Liver (tissue), 8 donors: ENCODE measurements at regions not wholly inside any gene's neighbourhood (a gene's known extent, or its start where the extent isn't known, plus 50 kb on each side); places are given as distances from the start of the nearest gene placed in this dataset.

Source experiments
- DNase-seq: peaks from one replicate; pipeline ENCODE4 v3.0.0-alpha.2; 2017; ENCODE audit warnings: low spot score
- H3K27ac ChIP-seq, 2 donors: one replicate each; pipeline ENCODE4 v1.7.0; 2013; ENCODE audit warnings: inconsistent platforms in 2 of 2, low read length in 2 of 2, control low read depth in 1 of 2, low read depth in 1 of 2, mild to moderate bottlenecking in 1 of 2
- H3K27me3 ChIP-seq, 4 donors: one replicate each; pipeline versions ENCODE4 v1.6.1 to v1.7.0; 2013; ENCODE audit warnings: low read length in 3 of 4, inconsistent platforms in 1 of 4, mild to moderate bottlenecking in 1 of 4, moderate library complexity in 1 of 4; ENCODE audit not compliant: control insufficient read depth in 4 of 4, insufficient read depth in 4 of 4
- H3K36me3 ChIP-seq, 4 donors: one replicate each; pipeline versions ENCODE4 v1.6.1 to v1.7.0; 2013; ENCODE audit warnings: low read length in 3 of 4, mild to moderate bottlenecking in 3 of 4, low read depth in 1 of 4, moderate library complexity in 1 of 4; ENCODE audit not compliant: control insufficient read depth in 4 of 4, insufficient read depth in 3 of 4
- H3K4me1 ChIP-seq, 4 donors: one replicate each; pipeline versions ENCODE4 v1.6.1 to v1.7.0; 2013; ENCODE audit warnings: low read length in 3 of 4, mild to moderate bottlenecking in 3 of 4, moderate library complexity in 1 of 4; ENCODE audit not compliant: control insufficient read depth in 4 of 4, insufficient read depth in 4 of 4
- H3K4me3 ChIP-seq, 3 donors: one replicate each; pipeline versions ENCODE4 v1.6.1 to v1.7.0; 2013; ENCODE audit warnings: low read length in 3 of 3, control low read depth in 1 of 3, low read depth in 1 of 3, mild to moderate bottlenecking in 1 of 3
- H3K9ac ChIP-seq, 2 donors: one replicate each; pipeline ENCODE4 v1.7.0; 2013; ENCODE audit warnings: low read length in 2 of 2, mild to moderate bottlenecking in 2 of 2, moderate library complexity in 2 of 2, control low read depth in 1 of 2, low read depth in 1 of 2
- H3K9me3 ChIP-seq, 4 donors: one replicate each; pipeline versions ENCODE4 v1.6.1 to v1.7.0; 2013; ENCODE audit warnings: low read length in 3 of 4; ENCODE audit not compliant: control insufficient read depth in 4 of 4
- ATF3 ChIP-seq: IDR thresholded peaks from 2 replicates; pipeline ENCODE4 v1.6.1; 2016; ENCODE audit warnings: antibody characterized with exemption
- CTCF ChIP-seq: fragments of 150-350 bp; IDR thresholded peaks from 2 replicates; pipeline ENCODE4 v1.5.1; 2017; ENCODE audit warnings: improper control_type of control experiment, low read depth, low read length; ENCODE audit not compliant: missing input control
- EGR1 ChIP-seq, 2 donors: IDR thresholded peaks; 2 replicates each; pipeline ENCODE4 v1.6.1; 2016 to 2018; ENCODE audit warnings: antibody characterized with exemption in 2 of 2, low read depth in 2 of 2
- FOXA2 ChIP-seq: IDR thresholded peaks from 2 replicates; pipeline ENCODE4 v1.6.1; 2016; ENCODE audit warnings: antibody characterized with exemption
- GABPA ChIP-seq, 2 donors: IDR thresholded peaks in 1 of 2; conservative IDR thresholded peaks in 1 of 2; 2 replicates each; pipeline ENCODE4 v1.6.1; 2016; ENCODE audit warnings: antibody characterized with exemption in 2 of 2, mild to moderate bottlenecking in 1 of 2, moderate library complexity in 1 of 2
- HNF4A ChIP-seq, 2 donors: conservative IDR thresholded peaks; 2 replicates each; pipeline ENCODE4 v1.6.1; 2016; ENCODE audit warnings: antibody characterized with exemption in 2 of 2, mild to moderate bottlenecking in 2 of 2
- HNF4G ChIP-seq: IDR thresholded peaks from 2 replicates; pipeline ENCODE4 v1.6.1; 2016; ENCODE audit warnings: antibody characterized with exemption
- RAD21 ChIP-seq, 2 donors: IDR thresholded peaks; 2 replicates each; pipeline ENCODE4 v1.6.1; 2016; ENCODE audit warnings: antibody characterized with exemption in 2 of 2, mild to moderate bottlenecking in 2 of 2
- REST ChIP-seq: IDR thresholded peaks from 2 replicates; pipeline ENCODE4 v1.6.1; 2016; ENCODE audit warnings: antibody characterized with exemption, mild to moderate bottlenecking
- RXRA ChIP-seq, 2 donors: IDR thresholded peaks; 2 replicates each; pipeline ENCODE4 v1.6.1; 2017 to 2018; ENCODE audit warnings: antibody characterized with exemption in 2 of 2, mild to moderate bottlenecking in 1 of 2
- TAF1 ChIP-seq: conservative IDR thresholded peaks from 2 replicates; pipeline ENCODE4 v1.6.1; 2016; ENCODE audit warnings: antibody characterized with exemption, mild to moderate bottlenecking
- ZBTB33 ChIP-seq: IDR thresholded peaks from 2 replicates; pipeline ENCODE4 v1.6.1; 2016; ENCODE audit warnings: antibody characterized with exemption
- WGBS: extraction: QIAGEN DNeasy Blood & Tissue Kit; methylation state at CpG from one replicate; pipeline ENCODE4 v1.1.7; 2013; 5-methylcytosine and 5-hydroxymethylcytosine counted together
- TF ChIP-seq, protein P1 (sequence below): IDR thresholded peaks from 2 replicates; pipeline ENCODE4 v1.6.1; 2016; ENCODE audit warnings: antibody characterized with exemption
- donor health status: healthy.
- donor health status: healthy.
- donor health status: healthy.
- donor health status: healthy.
- donor health status: healthy.

GRCh38 chr20:57830515-57830895 lies 120.7 kb upstream of the PMEPA1 start:
- DNase-seq, result no peak
- TF ChIP-seq TAF1 (no peak), RAD21 (IDR thresholded peaks at IDR 0.05) (no peak), REST (no peak), HNF4G (no peak), HNF4A (conservative IDR thresholded peaks at IDR 0.05) (no peak), GABPA (IDR thresholded peaks at IDR 0.05 in 1 of 2, conservative IDR thresholded peaks at IDR 0.05 in 1 of 2) (no peak), EGR1 (IDR thresholded peaks at IDR 0.05; ENCODE audit: low read depth in 2 of 2) (no peak), ATF3 (no peak), ZBTB33 (no peak)

DNA sequence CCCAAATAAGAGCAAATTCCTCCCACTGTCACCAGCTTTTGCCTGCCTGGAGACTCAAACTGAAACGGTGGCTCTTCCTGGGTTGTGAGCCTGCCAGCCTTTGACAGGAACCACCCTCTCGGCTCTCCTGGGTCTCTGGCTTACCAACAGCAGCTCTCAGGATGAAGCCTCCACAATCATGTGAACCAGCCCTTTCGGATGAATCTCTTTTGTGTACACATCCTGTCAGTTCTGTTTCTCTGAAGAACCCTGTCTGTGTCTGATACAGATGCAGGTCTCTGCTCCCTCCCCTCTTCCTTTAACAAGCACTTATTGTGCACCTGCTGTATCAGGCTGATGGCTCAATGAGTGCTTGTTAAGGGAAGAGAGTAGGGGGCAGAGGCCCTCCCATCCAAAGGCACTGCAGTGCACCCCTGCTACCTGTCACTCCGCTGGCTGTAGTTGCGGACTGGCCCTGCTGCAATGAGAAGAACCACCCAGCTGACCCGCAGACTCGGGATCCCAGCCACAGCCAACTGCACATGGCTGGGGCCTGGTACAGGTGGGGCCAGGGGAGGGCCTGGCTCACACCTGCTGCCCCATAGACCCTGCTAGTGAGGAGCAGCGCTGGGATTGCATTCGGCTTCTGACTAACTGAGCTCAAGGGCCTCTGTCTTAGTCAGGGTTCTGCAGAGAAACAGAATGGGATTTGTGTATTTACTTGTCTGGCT lies 120.1 kb upstream of the PMEPA1 start:
- TF ChIP-seq EGR1 (IDR thresholded peaks at IDR 0.05; ENCODE audit: low read depth in 2 of 2), result no peak
- Histone ChIP-seq H3K27ac (no peak overlapping the region), H3K9me3 (no peaks in the 10 kb centered on the region), H3K4me1 (no peaks in the 10 kb centered on the region), H3K36me3 (no peaks in the 10 kb centered on the region), H3K9ac (no peak overlapping the region), H3K27me3 (peaks cover 0 to 3% (median 0%) of the 10 kb centered on the region in 4 donors), H3K4me3 (no peak overlapping the region)
- no peak for DNase-seq
- WGBS, result 77% methylated on average over 9 of the region's 9 CpGs

More at GRCh38 chr20:57830515-57830895, 120.7 kb upstream of the PMEPA1 start:
- no peaks in the 10 kb centered on the region for H3K36me3 ChIP-seq
- H3K4me1 ChIP-seq, result no peaks in the 10 kb centered on the region
- no peak overlapping the region for H3K4me3 ChIP-seq
- no peak overlapping the region for H3K27ac ChIP-seq
- peaks cover 0 to 3% (median 0%) of the 10 kb centered on the region in 4 donors for H3K27me3 ChIP-seq
- 85% methylated on average over 12 of the region's 12 CpGs for WGBS
- no peaks in the 10 kb centered on the region for H3K9me3 ChIP-seq
- no peak overlapping the region for H3K9ac ChIP-seq

DNA sequence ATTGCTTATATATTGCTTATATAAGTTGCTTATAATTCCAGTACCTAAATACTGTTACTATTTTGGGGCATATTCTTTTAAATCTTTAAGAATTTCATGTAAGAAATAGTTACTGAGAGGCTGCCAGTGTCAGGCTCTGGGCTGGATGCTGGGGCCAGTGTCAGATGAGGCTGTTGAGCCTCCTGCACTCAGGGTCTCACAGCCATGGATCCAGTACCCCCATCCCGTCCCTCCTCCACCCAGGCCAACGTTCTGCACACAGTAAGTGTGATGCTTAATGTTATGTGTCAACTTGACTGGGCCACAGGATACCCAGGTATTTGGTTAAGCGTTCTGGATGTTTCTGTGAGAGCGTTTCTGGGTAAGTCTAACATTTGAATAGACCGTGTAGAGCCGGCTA lies 119.5 kb upstream of the PMEPA1 start:
- Histone ChIP-seq H3K27me3 (peaks cover 0 to 3% (median 0%) of the 10 kb centered on the region in 4 donors), H3K9me3 (no peaks in the 10 kb centered on the region), H3K36me3 (no peaks in the 10 kb centered on the region), H3K9ac (no peak overlapping the region), H3K27ac (no peak overlapping the region), H3K4me1 (no peaks in the 10 kb centered on the region), H3K4me3 (no peak overlapping the region)
- WGBS, result 77% methylated on average over 6 of the region's 6 CpGs
- no peak for TF ChIP-seq REST
- no peak for TF ChIP-seq FOXA2
- no peak for TF ChIP-seq RXRA (IDR thresholded peaks at IDR 0.05)
- TF ChIP-seq, protein P1, sequence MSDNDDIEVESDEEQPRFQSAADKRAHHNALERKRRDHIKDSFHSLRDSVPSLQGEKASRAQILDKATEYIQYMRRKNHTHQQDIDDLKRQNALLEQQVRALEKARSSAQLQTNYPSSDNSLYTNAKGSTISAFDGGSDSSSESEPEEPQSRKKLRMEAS, result no peak
- TF ChIP-seq EGR1 (IDR thresholded peaks at IDR 0.05; ENCODE audit: low read depth in 2 of 2), result no peak
- no peak for TF ChIP-seq HNF4G
- TF ChIP-seq CTCF, result no peak
- TF ChIP-seq HNF4A (conservative IDR thresholded peaks at IDR 0.05), result no peak
- no peak for TF ChIP-seq RAD21 (IDR thresholded peaks at IDR 0.05)
- DNase-seq, result no peak
